ENCODE measurements at regions not wholly inside any gene's neighbourhood (a gene's known extent, or its start where the extent isn't known, plus 50 kb on each side); places are given as distances from the start of the nearest gene placed in this dataset.

GRCh38 chr7:42593860-42594259 is 318.0 kb downstream of the C7orf25 start:
- TF ChIP-seq CTCF (IDR thresholded peaks at IDR 0.05; ENCODE audit: low read depth, low read length): no peak
- H3K4me3 ChIP-seq (ENCODE audit: low read depth, low read length): no peak overlapping the region

- no peak for TF ChIP-seq CTCF (IDR thresholded peaks at IDR 0.05; ENCODE audit: low read depth, low read length)
- H3K4me3 ChIP-seq (ENCODE audit: low read depth, low read length): no peak overlapping the region
These were observed 321.0 kb downstream of the C7orf25 start for GRCh38 chr7:42590771-42591310.

- H3K4me3 ChIP-seq (ENCODE audit: low read depth, low read length): no peak overlapping the region
- no peak for TF ChIP-seq CTCF (IDR thresholded peaks at IDR 0.05; ENCODE audit: low read depth, low read length)
These were observed 323.0 kb downstream of the C7orf25 start for GRCh38 chr7:42588876-42589275.

GRCh38 chr7:42587806-42588205 is 324.1 kb downstream of the C7orf25 start:
- no peak for TF ChIP-seq CTCF (IDR thresholded peaks at IDR 0.05; ENCODE audit: low read depth, low read length)
- no peak overlapping the region for H3K4me3 ChIP-seq (ENCODE audit: low read depth, low read length)

GRCh38 chr7:42580061-42580460 is 331.8 kb downstream of the C7orf25 start:
- no peak for TF ChIP-seq CTCF (IDR thresholded peaks at IDR 0.05; ENCODE audit: low read depth, low read length)
- H3K4me3 ChIP-seq (ENCODE audit: low read depth, low read length): no peak overlapping the region

GRCh38 chr7:42575171-42575570 is 336.7 kb downstream of the C7orf25 start:
- H3K4me3 ChIP-seq (ENCODE audit: low read depth, low read length): no peak overlapping the region
- no peak for TF ChIP-seq CTCF (IDR thresholded peaks at IDR 0.05; ENCODE audit: low read depth, low read length)

- TF ChIP-seq CTCF (IDR thresholded peaks at IDR 0.05; ENCODE audit: low read depth, low read length): no peak
- no peak overlapping the region for H3K4me3 ChIP-seq (ENCODE audit: low read depth, low read length)
These were observed 337.2 kb downstream of the C7orf25 start for GRCh38 chr7:42574685-42575084.

All from WI38 (cell line).